Sigmoid colon (tissue), 4 donors: ENCODE measurements at regions not wholly inside any gene's neighbourhood (a gene's known extent, or its start where the extent isn't known, plus 50 kb on each side); places are given as distances from the start of the nearest gene placed in this dataset.

Experiments
- EP300 ChIP-seq, 4 donors: sonication (generic); formaldehyde crosslinking; IDR thresholded peaks; one replicate each; pipeline ENCODE4 v1.6.1; 2017; ENCODE audit warnings: antibody characterized with exemption in 4 of 4
- POLR2A ChIP-seq, 2 donors: fragments of 450-650 bp; IDR thresholded peaks; one replicate each; pipeline ENCODE4 v1.6.1; 2016; ENCODE audit warnings: antibody characterized with exemption in 2 of 2, mild to moderate bottlenecking in 2 of 2, moderate library complexity in 2 of 2
- TF ChIP-seq, protein P1 (sequence below), 4 experiments: fragments of 450-650 bp in 3 of 4; fragments of 200-600 bp in 1 of 4; IDR thresholded peaks; one replicate each; pipeline ENCODE4 v1.5.1; 2016 to 2019; ENCODE audit warnings: antibody characterized with exemption in 4 of 4, mild to moderate bottlenecking in 3 of 4, moderate library complexity in 2 of 4

- TF ChIP-seq EP300 (IDR thresholded peaks at IDR 0.05) (no peak), POLR2A (IDR thresholded peaks at IDR 0.05) (no peak)
- TF ChIP-seq, protein P1, sequence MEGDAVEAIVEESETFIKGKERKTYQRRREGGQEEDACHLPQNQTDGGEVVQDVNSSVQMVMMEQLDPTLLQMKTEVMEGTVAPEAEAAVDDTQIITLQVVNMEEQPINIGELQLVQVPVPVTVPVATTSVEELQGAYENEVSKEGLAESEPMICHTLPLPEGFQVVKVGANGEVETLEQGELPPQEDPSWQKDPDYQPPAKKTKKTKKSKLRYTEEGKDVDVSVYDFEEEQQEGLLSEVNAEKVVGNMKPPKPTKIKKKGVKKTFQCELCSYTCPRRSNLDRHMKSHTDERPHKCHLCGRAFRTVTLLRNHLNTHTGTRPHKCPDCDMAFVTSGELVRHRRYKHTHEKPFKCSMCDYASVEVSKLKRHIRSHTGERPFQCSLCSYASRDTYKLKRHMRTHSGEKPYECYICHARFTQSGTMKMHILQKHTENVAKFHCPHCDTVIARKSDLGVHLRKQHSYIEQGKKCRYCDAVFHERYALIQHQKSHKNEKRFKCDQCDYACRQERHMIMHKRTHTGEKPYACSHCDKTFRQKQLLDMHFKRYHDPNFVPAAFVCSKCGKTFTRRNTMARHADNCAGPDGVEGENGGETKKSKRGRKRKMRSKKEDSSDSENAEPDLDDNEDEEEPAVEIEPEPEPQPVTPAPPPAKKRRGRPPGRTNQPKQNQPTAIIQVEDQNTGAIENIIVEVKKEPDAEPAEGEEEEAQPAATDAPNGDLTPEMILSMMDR (IDR thresholded peaks at IDR 0.05) = no peak
Measured at GRCh38 chr2:44851518-44851917, 90.0 kb upstream of the SIX3 start.
